Lower leg skin (tissue), 3 donors: ENCODE measurements at regions not wholly inside any gene's neighbourhood (a gene's known extent, or its start where the extent isn't known, plus 50 kb on each side); places are given as distances from the start of the nearest gene placed in this dataset.

ENCODE experiments used
- POLR2A ChIP-seq, 2 donors: fragments of 450-650 bp; IDR thresholded peaks; one replicate each; pipeline ENCODE4 v1.6.1; 2016 to 2017; ENCODE audit warnings: antibody characterized with exemption in 2 of 2, mild to moderate bottlenecking in 1 of 2, moderate library complexity in 1 of 2
- TF ChIP-seq, protein P1 (sequence below), 3 donors: fragments of 450-650 bp; IDR thresholded peaks; one replicate each; pipeline ENCODE4 v1.5.1; 2016; ENCODE audit warnings: antibody characterized with exemption in 3 of 3, mild to moderate bottlenecking in 3 of 3, moderate library complexity in 2 of 3

DNA sequence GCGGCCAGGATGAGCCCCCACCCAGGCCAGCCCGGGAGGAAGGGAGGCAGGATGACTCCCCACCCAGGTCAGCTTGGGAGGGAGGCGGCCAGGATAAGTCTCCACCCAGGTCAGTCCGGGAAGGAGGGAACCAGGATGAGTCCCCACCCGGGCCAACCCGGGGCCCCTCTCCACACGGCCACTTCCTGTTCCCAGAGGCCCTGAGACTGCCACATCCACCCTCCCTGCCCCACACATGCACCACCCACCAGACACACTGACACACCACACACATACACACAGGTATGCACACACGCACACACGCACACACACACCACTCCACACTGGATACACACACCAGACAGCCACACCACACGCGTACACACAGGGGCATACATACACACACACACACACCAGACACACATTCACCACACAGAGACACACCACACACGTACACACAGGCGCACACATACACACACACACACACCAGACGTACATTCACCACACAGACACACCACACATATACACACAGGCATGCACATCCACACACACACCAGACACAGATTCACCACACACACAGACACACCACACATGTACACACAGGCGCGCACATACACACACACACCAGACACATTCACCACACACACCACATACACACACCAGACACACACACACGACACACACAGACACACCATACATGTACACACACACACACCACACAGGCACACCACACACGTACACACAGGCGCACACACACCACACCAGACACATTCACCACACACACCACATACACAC, 84.9 kb upstream of the PRR5 start:
- TF ChIP-seq, protein P1, sequence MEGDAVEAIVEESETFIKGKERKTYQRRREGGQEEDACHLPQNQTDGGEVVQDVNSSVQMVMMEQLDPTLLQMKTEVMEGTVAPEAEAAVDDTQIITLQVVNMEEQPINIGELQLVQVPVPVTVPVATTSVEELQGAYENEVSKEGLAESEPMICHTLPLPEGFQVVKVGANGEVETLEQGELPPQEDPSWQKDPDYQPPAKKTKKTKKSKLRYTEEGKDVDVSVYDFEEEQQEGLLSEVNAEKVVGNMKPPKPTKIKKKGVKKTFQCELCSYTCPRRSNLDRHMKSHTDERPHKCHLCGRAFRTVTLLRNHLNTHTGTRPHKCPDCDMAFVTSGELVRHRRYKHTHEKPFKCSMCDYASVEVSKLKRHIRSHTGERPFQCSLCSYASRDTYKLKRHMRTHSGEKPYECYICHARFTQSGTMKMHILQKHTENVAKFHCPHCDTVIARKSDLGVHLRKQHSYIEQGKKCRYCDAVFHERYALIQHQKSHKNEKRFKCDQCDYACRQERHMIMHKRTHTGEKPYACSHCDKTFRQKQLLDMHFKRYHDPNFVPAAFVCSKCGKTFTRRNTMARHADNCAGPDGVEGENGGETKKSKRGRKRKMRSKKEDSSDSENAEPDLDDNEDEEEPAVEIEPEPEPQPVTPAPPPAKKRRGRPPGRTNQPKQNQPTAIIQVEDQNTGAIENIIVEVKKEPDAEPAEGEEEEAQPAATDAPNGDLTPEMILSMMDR (IDR thresholded peaks at IDR 0.05), result no peak
- no peak for TF ChIP-seq POLR2A (IDR thresholded peaks at IDR 0.05)
